Gastroesophageal sphincter (tissue), 3 donors: ENCODE measurements at regions not wholly inside any gene's neighbourhood (a gene's known extent, or its start where the extent isn't known, plus 50 kb on each side); places are given as distances from the start of the nearest gene placed in this dataset.

ENCODE experiments used
- CTCF ChIP-seq, 4 experiments: fragments of 200-600 bp in 2 of 4; fragments of 450-650 bp in 2 of 4; sonication (generic) in 1 of 4; IDR thresholded peaks; one replicate each; pipeline ENCODE4 v1.5.1; 2017 to 2019; ENCODE audit warnings: antibody characterized with exemption in 4 of 4, mild to moderate bottlenecking in 2 of 4, moderate library complexity in 2 of 4
- POLR2A ChIP-seq, 2 donors: fragments of 450-650 bp; IDR thresholded peaks; one replicate each; pipeline ENCODE4 v1.6.1; 2017; ENCODE audit warnings: antibody characterized with exemption in 2 of 2, mild to moderate bottlenecking in 2 of 2, moderate library complexity in 1 of 2

GRCh38 chr2:239596253-239596652 is 195.4 kb upstream of the HDAC4 start:
- no peak for TF ChIP-seq CTCF (IDR thresholded peaks at IDR 0.05)
- no peak for TF ChIP-seq POLR2A (IDR thresholded peaks at IDR 0.05)
